ENCODE measurements at regions not wholly inside any gene's neighbourhood (a gene's known extent, or its start where the extent isn't known, plus 50 kb on each side); places are given as distances from the start of the nearest gene placed in this dataset.

GRCh38 chr16:61555718-61556441 lies 480.4 kb downstream of the CDH8 start:
- Mint-ChIP-seq H3K27ac (no peak overlapping the region), H3K9me3 (peaks cover 34% of the 10 kb centered on the region), H3K36me3 (ENCODE audit: low read depth) (no peaks in the 10 kb centered on the region), H3K4me1 (ENCODE audit: low read depth) (no peaks in the 10 kb centered on the region), H3K4me3 (no peak overlapping the region), H3K27me3 (ENCODE audit: insufficient read depth) (no peaks in the 10 kb centered on the region)
- TF ChIP-seq CTCF (IDR thresholded peaks at IDR 0.05), result no peak
- DNase-seq, result no peak

- no peaks in the 10 kb centered on the region for H3K36me3 Mint-ChIP-seq (ENCODE audit: low read depth)
- DNase-seq, result no peak
- H3K9me3 Mint-ChIP-seq, result peaks cover 10% of the 10 kb centered on the region
- no peak overlapping the region for H3K27ac Mint-ChIP-seq
- H3K4me1 Mint-ChIP-seq (ENCODE audit: low read depth), result no peaks in the 10 kb centered on the region
- H3K4me3 Mint-ChIP-seq, result no peak overlapping the region
- no peaks in the 10 kb centered on the region for H3K27me3 Mint-ChIP-seq (ENCODE audit: insufficient read depth)
- TF ChIP-seq CTCF (IDR thresholded peaks at IDR 0.05), result no peak
Observed at GRCh38 chr16:61549327-61549726, 486.9 kb downstream of the CDH8 start.

GRCh38 chr16:61547626-61548025 lies 488.6 kb downstream of the CDH8 start:
- Mint-ChIP-seq H3K27ac (no peak overlapping the region), H3K36me3 (ENCODE audit: low read depth) (no peaks in the 10 kb centered on the region), H3K4me3 (no peak overlapping the region), H3K9me3 (peaks cover 5% of the 10 kb centered on the region), H3K4me1 (ENCODE audit: low read depth) (no peaks in the 10 kb centered on the region), H3K27me3 (ENCODE audit: insufficient read depth) (no peaks in the 10 kb centered on the region)
- no peak for DNase-seq
- no peak for TF ChIP-seq CTCF (IDR thresholded peaks at IDR 0.05)

- Mint-ChIP-seq H3K27ac (no peak overlapping the region), H3K4me3 (no peak overlapping the region), H3K4me1 (ENCODE audit: low read depth) (no peaks in the 10 kb centered on the region), H3K27me3 (ENCODE audit: insufficient read depth) (no peaks in the 10 kb centered on the region), H3K36me3 (ENCODE audit: low read depth) (no peaks in the 10 kb centered on the region), H3K9me3 (peaks cover 5% of the 10 kb centered on the region; the same call in 1 of the 2 replicates)
- DNase-seq, result no peak
- TF ChIP-seq CTCF (IDR thresholded peaks at IDR 0.05), result no peak
Observed at GRCh38 chr16:61544165-61544564, 492.1 kb downstream of the CDH8 start.

GRCh38 chr16:61540216-61540615 lies 496.0 kb downstream of the CDH8 start:
- Mint-ChIP-seq H3K9me3 (peaks cover 24% of the 10 kb centered on the region), H3K27me3 (ENCODE audit: insufficient read depth) (no peaks in the 10 kb centered on the region), H3K4me1 (ENCODE audit: low read depth) (no peaks in the 10 kb centered on the region), H3K27ac (no peak overlapping the region), H3K4me3 (no peak overlapping the region), H3K36me3 (ENCODE audit: low read depth) (no peaks in the 10 kb centered on the region)
- DNase-seq, result no peak
- no peak for TF ChIP-seq CTCF (IDR thresholded peaks at IDR 0.05)
